NCI-H146 treated with DMSO at 0.1 percent for 48 hours (cell line): ENCODE measurements at regions not wholly inside any gene's neighbourhood (a gene's known extent, or its start where the extent isn't known, plus 50 kb on each side); places are given as distances from the start of the nearest gene placed in this dataset.
A peak's percentile ranks its signal among the peaks of the same experiment; 100 is the strongest.

ENCODE experiments used
- DNase-seq: peaks from one replicate; lab custom pipeline; 2025; ENCODE audit not compliant: unreplicated experiment; lab: John Stamatoyannopoulos, UW

DNA sequence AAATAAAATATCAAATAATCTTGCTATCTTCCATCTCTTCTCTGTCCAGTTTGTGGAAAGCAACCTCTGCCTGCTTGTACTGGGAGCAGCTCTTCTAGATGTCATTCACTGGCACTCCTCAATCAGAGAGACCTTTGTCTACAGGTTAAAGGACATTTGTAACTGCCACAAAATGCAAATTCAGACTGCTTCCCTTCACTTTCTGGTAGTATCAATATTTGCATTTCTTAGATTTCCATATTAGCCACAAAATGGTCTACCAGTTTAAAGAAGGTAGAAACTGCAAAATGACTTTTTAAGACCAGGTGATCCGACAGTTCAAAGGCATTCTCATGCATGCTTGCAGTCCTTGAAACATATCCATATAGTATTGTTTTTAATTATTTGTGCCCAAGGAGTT, 51.7 kb upstream of the RCN1 start:
- no peak for DNase-seq

GRCh38 chr11:32034680-32035079, 56.2 kb upstream of the RCN1 start:
- no peak for DNase-seq

DNA sequence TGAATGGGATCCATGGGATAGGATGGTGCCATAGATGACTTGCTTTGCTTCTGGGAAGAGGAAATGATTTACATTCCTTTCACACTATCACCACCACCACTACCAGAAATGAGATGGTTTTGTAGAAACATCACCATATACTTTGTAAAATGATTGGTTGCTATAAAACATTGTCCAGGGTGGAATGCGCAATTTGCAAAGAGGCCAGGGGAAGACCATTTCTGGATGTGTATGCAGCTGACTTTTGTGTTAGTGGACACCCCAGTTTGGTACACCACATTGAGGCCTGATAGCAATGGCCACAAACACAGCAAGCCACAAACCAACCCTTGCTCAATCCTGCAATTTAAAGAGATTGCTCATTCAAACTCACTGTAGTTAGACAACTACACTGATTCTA, 56.7 kb upstream of the RCN1 start:
- DNase-seq = no peak

- no peak for DNase-seq
These were observed 57.4 kb upstream of the RCN1 start for GRCh38 chr11:32033491-32033890.

- DNase-seq = no peak
These were observed 57.8 kb upstream of the RCN1 start for GRCh38 chr11:32033067-32033466.

- no peak for DNase-seq
These were observed 58.4 kb upstream of the RCN1 start for GRCh38 chr11:32032478-32032877.

- no peak for DNase-seq
These were observed 58.8 kb upstream of the RCN1 start for GRCh38 chr11:32032052-32032451.

- DNase-seq = no peak
These were observed 59.9 kb upstream of the RCN1 start for GRCh38 chr11:32030875-32031503.

GRCh38 chr11:32029721-32030120, 61.2 kb upstream of the RCN1 start:
- no peak for DNase-seq

DNA sequence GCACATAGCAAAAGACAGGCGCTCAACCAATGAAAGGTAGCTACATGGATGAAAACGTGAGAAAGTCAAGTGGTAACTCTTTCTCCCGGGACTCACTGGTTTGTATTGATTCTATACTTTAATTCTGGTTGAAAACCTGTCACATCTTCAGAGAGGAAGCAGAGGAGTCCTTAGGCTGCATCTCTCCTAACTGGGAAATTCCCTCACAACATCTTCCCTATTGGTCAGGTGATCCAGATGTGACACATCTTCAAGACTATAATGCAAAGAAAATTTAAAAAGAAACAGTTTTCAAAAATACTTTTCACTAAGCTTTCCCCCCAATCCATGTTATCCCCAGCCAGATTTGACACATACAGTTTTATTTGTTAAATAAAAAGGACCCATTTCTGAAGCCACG, 62.7 kb upstream of the RCN1 start:
- no peak for DNase-seq

DNA sequence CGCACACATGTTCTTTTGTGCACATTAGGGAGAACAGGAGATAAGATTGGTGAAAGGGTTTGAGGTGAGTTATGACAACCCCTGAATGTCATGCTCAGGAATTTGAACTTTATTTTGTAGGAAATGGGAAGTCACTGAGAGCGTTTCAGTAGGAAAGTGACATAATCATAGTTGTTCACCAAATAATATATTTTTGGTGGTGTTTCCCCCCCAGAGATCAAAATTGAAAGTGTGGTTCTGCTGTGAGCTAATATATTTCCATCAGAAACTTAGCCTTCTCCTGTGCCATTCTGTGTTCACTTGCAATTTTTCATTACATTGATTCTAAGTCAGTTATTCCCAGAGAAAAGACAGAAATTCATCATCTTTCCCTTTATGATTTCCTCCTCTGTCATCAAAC, 64.1 kb upstream of the RCN1 start:
- DNase-seq = no peak

- DNase-seq = no peak
These were observed 65.9 kb upstream of the RCN1 start for GRCh38 chr11:32024948-32025347.

DNA sequence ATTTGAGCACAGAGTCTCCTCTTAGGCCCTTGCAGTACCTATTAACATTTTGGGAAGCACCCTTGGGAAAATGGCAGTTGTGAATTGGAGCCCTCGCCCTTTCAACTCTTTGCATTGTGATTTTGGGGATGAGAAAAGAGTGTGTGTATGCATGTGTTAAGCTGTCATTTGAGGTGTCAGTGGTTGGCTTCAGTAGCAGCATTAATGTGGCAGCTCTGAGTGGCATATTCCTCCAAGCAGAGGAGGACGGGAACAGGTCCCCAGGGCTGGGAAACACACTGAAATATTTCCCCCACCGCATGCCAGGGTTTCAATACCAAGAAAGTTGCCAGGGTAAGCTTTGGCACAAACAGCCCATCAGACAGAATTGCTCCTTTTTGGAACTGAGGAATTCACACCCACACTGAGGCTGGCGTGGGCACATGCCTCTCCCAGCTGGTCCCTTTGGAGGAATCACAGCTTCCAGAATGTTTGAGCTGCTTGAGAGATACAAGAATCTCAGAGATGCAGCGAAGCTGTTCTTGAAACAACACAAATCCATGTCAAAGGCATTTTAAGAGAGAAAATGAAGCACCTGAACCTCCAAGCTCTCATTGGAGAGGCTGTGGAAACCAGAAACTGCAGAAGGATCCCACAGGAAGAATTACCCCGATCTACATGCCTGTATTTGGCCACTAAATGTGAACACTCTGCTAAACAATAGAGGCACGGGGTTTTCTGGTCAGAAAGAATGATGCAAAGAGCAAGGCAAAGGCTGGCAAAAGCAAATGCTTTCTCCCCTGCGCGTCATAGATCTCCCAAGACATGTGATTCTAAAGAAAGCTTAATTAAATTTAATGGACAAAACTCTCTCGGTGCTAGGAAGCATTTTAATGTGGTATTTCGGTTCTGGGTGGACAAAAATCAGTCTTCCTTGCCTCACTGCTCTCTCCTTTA, 67.2 kb upstream of the RCN1 start:
- no peak for DNase-seq

DNA sequence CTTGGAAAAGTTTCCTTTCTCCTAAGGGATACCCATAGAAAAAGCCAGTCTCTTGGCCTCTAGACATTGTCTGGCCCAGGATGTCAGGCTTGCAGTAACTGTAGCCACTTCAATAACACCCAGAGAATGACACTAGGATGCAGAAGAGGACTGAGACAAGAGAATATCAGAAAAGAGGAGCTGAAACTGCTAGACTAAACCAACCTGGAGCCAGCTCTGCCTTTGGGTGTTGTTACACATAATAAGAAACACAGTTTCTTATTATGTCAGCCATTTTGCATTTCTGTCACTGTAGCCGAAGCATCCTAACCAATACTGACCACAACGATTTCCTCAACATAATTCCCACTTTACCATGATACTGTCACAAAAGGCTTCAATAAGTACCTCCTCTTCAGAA, 72.2 kb upstream of the RCN1 start:
- no peak for DNase-seq

- DNase-seq = no peak
These were observed 74.8 kb upstream of the RCN1 start for GRCh38 chr11:32016111-32016510.

- DNase-seq = no peak
These were observed 75.4 kb upstream of the RCN1 start for GRCh38 chr11:32015427-32015826.

- DNase-seq = no peak
These were observed 77.3 kb upstream of the RCN1 start for GRCh38 chr11:32013603-32014002.

- no peak for DNase-seq
These were observed 78.8 kb upstream of the RCN1 start for GRCh38 chr11:32012049-32012448.

DNA sequence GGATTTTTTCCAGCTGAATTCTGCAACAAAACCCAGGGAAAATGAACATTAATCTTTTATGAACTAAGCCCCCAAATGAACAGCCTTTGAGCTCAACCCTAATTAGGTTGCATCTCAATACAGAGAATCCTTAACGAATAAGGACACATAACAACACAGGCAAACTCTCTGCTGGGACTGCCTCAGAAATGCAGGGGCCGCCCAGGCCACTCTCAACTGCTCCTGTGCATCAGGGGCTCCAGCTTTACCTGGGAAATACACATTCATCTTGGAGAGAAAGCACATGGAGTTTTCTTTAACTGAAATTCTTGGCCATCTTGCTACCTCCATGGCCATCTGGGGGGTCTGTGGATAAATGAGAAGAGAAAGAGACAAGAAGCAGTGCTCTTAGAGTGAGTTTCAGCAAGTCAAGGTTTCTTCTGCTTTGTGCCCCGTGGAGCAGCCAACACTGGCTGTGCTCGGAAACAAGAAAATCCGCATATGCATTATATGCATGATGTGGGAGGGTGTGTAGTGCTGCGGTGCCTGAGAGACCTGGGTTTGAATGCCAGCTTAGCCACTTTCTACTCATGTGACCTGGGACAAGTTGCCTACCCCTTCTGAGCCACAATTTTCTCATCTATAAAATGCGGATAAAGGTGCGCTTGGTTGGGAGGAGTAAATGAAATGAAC, 81.9 kb upstream of the RCN1 start:
- DNase-seq = no peak

- peak; percentile 9 for DNase-seq
These were observed 84.0 kb upstream of the RCN1 start for GRCh38 chr11:32006799-32007388.

DNA sequence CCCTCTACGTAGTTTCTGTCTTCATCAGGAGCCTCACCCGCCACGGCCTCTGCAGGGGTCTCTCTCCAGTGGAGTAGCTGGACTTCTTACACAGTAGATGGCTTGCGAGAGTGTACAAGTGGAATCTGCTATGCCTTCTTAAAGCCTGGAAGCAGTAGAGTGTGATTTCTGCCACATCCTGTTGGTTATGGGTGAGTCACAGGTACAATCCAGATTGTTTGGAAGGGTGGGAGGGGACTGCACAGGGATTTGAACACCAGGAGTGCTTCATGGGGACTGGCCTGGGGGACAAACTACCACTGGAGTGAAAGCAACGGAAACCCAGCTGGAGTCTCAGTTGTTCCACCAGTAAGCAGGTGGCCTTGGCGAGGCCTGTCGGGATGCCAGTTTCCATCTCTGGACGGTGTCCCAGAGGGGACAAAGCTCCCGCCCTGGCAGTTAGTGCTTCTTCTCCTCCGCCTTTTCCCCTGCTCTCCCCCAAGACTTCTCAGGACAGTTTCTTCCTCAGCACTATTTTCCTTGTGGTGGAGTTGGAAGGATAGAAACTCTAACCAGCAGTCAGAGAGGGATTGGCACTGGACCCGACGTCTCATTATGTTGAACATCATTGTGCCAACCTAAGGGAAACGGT, 85.0 kb upstream of the RCN1 start:
- DNase-seq = no peak
